NCI-H1105 treated with DMSO at 0.1 percent for 48 hours (cell line): ENCODE measurements at regions not wholly inside any gene's neighbourhood (a gene's known extent, or its start where the extent isn't known, plus 50 kb on each side); places are given as distances from the start of the nearest gene placed in this dataset.

Experiments used
- DNase-seq: peaks from one replicate; lab custom pipeline; 2025; lab: John Stamatoyannopoulos, UW

- no peak for DNase-seq
These were observed 819.1 kb downstream of the GRID1 start for GRCh38 chr10:85547460-85548023.

GRCh38 chr10:85548034-85548433 is 818.6 kb downstream of the GRID1 start:
- peak; percentile 46 for DNase-seq
